Activated CD4-positive, alpha-beta T cell treated with anti-CD3 and anti-CD28 coated beads, Interleukin-2, amount 50 U/mL, for 24 hours (primary cell): ENCODE measurements at regions not wholly inside any gene's neighbourhood (a gene's known extent, or its start where the extent isn't known, plus 50 kb on each side); places are given as distances from the start of the nearest gene placed in this dataset.

Source experiments
- DNase-seq, 2 donors: peaks; one replicate each; pipeline ENCODE4 v3.0.0-alpha.2; 2020; ENCODE audit warnings: low read depth in 1 of 2, low spot score in 1 of 2

- peak in 1 of 2 donors; percentile 15 for DNase-seq
Observed at GRCh38 chr15:31241888-31242522, 84.6 kb upstream of the KLF13 start.

DNA sequence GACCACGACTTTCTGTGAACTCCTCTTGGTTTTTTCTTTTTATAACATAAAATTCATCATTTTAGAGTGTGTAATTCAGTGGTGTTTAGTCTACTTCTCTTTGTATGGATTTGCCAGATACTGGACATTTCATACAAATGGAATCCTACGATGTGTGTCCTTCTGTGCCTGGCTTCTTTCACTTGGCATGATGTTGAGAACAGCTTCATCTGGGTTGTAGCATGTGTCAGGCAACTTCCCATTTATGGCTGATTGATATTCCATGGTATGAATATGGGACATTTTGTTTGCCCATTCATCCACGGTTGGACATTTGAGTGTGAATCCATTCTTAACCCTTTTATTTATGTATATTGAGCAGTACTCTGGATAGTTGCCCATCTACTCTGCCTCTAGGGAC, 82.7 kb upstream of the KLF13 start:
- DNase-seq = no peak

DNA sequence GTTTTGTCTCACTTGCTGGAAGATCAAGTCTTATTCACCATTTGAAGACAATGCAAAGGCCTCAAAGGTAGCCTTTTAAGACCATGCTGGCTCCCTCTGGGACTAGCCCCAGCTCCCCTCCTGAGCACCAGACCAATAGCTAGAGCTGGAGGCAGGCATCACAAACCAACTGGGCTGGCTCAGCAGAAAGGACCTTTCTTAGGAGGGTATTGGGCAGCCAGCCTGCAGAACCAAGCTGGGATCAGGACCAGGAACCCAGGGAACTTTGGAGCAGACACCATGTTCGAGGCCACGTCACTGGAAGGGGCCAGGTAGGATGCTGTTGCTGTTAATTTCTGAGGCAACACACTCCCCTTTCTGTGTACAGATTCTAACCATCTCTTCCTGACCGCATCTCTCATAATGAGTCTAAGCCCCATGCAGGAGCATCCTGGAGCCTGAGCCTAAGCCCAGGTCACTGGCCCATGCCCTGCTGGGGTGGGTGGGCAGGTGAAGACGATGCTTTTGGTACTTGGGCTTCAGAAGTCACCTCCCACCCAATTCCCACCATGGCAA, 81.4 kb upstream of the KLF13 start:
- DNase-seq = no peak

DNA sequence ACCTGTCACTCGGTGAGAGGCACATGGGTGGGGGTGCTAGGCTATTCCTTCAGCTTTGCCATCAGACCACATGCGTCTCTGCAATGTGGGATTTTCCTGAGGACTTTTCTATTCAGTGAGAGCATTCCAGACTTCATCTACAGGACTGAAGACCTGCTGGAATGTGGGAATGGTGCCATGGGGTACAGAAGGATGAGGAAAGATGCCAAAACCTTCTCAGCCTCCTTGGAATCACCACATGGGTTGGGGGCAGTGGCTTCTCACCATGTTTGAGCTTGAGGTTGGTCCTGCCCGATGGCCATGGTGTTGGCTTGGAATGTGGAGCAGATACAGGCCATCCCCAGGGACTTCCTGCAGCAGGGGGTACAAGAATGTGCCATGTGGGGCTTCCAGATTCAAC, 80.9 kb upstream of the KLF13 start:
- no peak for DNase-seq

DNA sequence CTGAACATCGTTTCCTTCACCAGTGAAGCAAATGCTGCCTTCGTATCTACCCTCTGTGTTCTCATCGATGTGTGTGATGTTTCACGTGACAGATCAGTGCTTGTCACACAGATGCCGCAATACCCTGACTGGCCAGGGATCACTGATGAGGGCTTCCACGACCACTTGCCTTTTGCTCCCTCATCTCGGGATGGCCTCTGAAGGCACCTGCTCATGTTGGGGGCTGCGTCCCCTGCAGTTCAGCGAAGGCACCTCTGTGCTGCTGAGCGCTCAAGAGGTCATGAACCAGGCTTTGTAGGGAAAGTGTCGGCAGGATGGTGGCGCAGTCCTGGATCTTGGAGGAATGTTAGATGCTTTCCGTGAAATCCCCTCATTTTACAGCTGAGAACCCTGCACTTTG, 79.2 kb upstream of the KLF13 start:
- no peak for DNase-seq

- DNase-seq = no peak
Observed at GRCh38 chr15:31248263-31248662, 78.4 kb upstream of the KLF13 start.

- DNase-seq = no peak
Observed at GRCh38 chr15:31248951-31249350, 77.7 kb upstream of the KLF13 start.

- no peak for DNase-seq
Observed at GRCh38 chr15:31250033-31250432, 76.6 kb upstream of the KLF13 start.

GRCh38 chr15:31251165-31251564, 75.5 kb upstream of the KLF13 start:
- no peak for DNase-seq

- DNase-seq = no peak
Observed at GRCh38 chr15:31252171-31252785, 74.4 kb upstream of the KLF13 start.

GRCh38 chr15:31254431-31255175, 72.0 kb upstream of the KLF13 start:
- no peak for DNase-seq

GRCh38 chr15:31255176-31255510, 71.5 kb upstream of the KLF13 start:
- DNase-seq = no peak

DNA sequence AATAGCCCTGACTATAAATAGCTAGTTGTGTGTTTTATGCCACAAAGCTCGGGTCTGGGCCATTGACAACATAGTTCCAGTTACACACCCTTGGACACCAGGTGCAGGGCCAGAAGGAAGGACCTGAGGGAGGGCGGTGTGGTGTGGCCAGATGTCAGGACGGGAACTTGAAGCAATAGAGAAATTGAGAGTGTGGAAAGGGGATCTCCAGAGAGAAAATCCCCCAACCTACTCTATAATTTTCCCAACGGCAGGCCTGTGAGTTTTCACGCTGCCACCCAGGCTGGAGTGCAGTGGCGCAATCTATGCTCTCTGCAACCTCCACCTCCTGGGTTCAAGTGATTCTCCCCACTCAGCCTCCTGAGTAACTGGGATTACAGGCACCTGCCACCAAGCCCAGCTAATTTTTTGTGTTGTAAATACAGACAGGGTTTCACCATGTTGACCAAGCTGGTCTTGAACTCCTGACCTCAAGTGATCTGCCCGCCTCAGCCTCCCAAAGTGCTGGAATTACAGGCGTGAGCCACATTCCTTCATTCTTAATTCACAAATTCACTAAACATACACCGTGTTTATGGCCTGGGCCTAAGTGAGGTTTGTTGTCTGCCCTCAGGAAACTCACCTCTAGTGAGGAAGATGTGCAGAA, 70.8 kb upstream of the KLF13 start:
- DNase-seq = no peak

- DNase-seq = no peak
Observed at GRCh38 chr15:31256378-31257265, 70.0 kb upstream of the KLF13 start.

- no peak for DNase-seq
Observed at GRCh38 chr15:31257286-31257685, 69.3 kb upstream of the KLF13 start.

DNA sequence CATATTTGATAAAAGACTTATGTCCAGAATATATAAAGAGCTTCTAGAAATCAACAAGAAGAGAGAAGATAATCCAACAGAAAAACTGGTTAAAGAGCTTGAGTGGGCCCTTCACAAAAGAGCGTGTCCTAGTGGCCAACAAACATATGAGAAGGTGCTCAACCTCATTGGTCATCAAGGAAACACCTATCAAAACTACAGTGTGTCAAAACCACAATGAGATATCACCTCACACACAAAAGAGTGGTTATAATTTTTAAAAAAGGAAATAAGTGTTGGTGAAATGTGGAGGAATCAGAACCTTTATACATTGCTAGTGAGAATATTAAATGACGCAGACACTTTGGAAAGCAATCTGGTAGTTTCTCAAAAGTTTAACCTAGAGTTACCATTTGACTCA, 68.4 kb upstream of the KLF13 start:
- no peak for DNase-seq

- DNase-seq = no peak
Observed at GRCh38 chr15:31259562-31260252, 66.9 kb upstream of the KLF13 start.

DNA sequence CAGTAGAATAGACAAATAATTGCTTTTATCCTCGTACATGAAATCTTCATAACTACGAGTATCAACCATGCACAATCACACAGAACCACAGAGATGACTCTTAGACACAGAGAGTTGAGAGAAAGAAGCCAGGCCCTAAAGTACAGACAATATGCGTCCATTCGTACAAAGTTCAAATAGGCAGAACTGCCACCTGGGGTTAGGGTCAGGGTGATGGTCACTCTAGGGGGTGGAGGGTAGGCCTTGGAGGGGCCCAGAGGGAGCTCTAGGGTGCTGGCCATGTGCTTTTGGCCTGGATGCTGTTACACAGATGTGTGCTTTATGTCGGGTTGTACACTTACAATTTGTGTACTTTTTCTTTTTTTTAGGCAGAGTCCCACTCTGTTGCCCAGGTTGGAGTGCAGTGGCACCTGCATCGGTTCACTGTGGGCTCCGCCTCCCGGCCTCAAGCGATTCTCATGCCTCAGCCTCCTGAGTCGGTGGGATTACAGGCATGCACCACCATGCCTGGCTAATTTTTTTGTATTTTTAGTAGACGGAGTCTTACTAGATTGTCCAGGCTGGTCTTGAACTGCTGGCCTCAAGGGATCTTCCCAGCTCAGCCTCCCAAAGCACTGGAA, 65.9 kb upstream of the KLF13 start:
- DNase-seq = no peak

- DNase-seq = no peak
Observed at GRCh38 chr15:31261266-31262142, 65.1 kb upstream of the KLF13 start.
